ENCODE measurements at regions not wholly inside any gene's neighbourhood (a gene's known extent, or its start where the extent isn't known, plus 50 kb on each side); places are given as distances from the start of the nearest gene placed in this dataset.

- no peak overlapping the region for H2AFZ ChIP-seq
- no peak overlapping the region for H3K27ac ChIP-seq
- no peaks in the 10 kb centered on the region for H3K9me2 ChIP-seq (replicated peaks; ENCODE audit: insufficient read depth)
- no peak overlapping the region for H3K4me2 ChIP-seq
- 83% methylated on average over 4 of the region's 4 CpGs for WGBS (ENCODE audit: low lambda C conversion rate, missing lambda C conversion rate)
- TF ChIP-seq EZH2 (IDR thresholded peaks at IDR 0.05; ENCODE audit: borderline replicate concordance) (no peak), EZH2phosphoT487 (IDR thresholded peaks at IDR 0.05; ENCODE audit: low read depth, severe bottlenecking, unreplicated experiment) (no peak), CTCF (IDR thresholded peaks at IDR 0.05; ENCODE audit: poor library complexity) (no peak)
- H3K4me3 ChIP-seq, result no peak overlapping the region
- H3K4me1 ChIP-seq (ENCODE audit: insufficient read depth), result no peaks in the 10 kb centered on the region
- H3K36me3 ChIP-seq (replicated peaks; ENCODE audit: insufficient read depth, low read depth), result no peaks in the 10 kb centered on the region
- DNase-seq (ENCODE audit: low spot score), result no peak
- peaks cover under 1% of the 10 kb centered on the region for H3K9me3 ChIP-seq (ENCODE audit: low read depth)
- no peaks in the 10 kb centered on the region for H3K79me2 ChIP-seq
- no peaks in the 10 kb centered on the region for H4K20me1 ChIP-seq (ENCODE audit: insufficient read depth, poor library complexity, severe bottlenecking)
- H3K27me3 ChIP-seq, result no peaks in the 10 kb centered on the region
Observed at GRCh38 chr13:100860866-100861265, 186.3 kb upstream of the TMTC4 start.

GRCh38 chr13:100859861-100860260, 185.3 kb upstream of the TMTC4 start:
- WGBS (ENCODE audit: low lambda C conversion rate, missing lambda C conversion rate), result 81% methylated on average over 5 of the region's 5 CpGs
- no peak for DNase-seq (ENCODE audit: low spot score)
- no peaks in the 10 kb centered on the region for H3K9me2 ChIP-seq (replicated peaks; ENCODE audit: insufficient read depth)
- H3K27ac ChIP-seq, result no peak overlapping the region
- H3K27me3 ChIP-seq, result no peaks in the 10 kb centered on the region
- H3K4me3 ChIP-seq, result no peak overlapping the region
- no peaks in the 10 kb centered on the region for H3K9me3 ChIP-seq (ENCODE audit: low read depth)
- H3K36me3 ChIP-seq (replicated peaks; ENCODE audit: insufficient read depth, low read depth), result no peaks in the 10 kb centered on the region
- no peaks in the 10 kb centered on the region for H3K4me1 ChIP-seq (ENCODE audit: insufficient read depth)
- TF ChIP-seq EZH2phosphoT487 (IDR thresholded peaks at IDR 0.05; ENCODE audit: low read depth, severe bottlenecking, unreplicated experiment), result no peak
- no peak for TF ChIP-seq CTCF (IDR thresholded peaks at IDR 0.05; ENCODE audit: poor library complexity)
- no peak for TF ChIP-seq EZH2 (IDR thresholded peaks at IDR 0.05; ENCODE audit: borderline replicate concordance)
- no peaks in the 10 kb centered on the region for H3K79me2 ChIP-seq
- H2AFZ ChIP-seq, result no peak overlapping the region
- no peaks in the 10 kb centered on the region for H4K20me1 ChIP-seq (ENCODE audit: insufficient read depth, poor library complexity, severe bottlenecking)
- no peak overlapping the region for H3K4me2 ChIP-seq

- 96% methylated on average over 4 of the region's 4 CpGs for WGBS (ENCODE audit: low lambda C conversion rate, missing lambda C conversion rate)
- Histone ChIP-seq H3K9me2 (replicated peaks; ENCODE audit: insufficient read depth) (no peaks in the 10 kb centered on the region), H3K9me3 (ENCODE audit: low read depth) (no peaks in the 10 kb centered on the region), H3K36me3 (replicated peaks; ENCODE audit: insufficient read depth, low read depth) (no peaks in the 10 kb centered on the region), H4K20me1 (ENCODE audit: insufficient read depth, poor library complexity, severe bottlenecking) (no peaks in the 10 kb centered on the region), H3K4me1 (ENCODE audit: insufficient read depth) (no peaks in the 10 kb centered on the region), H2AFZ (no peak overlapping the region), H3K27me3 (no peaks in the 10 kb centered on the region), H3K79me2 (no peaks in the 10 kb centered on the region), H3K4me3 (no peak overlapping the region), H3K27ac (no peak overlapping the region), H3K4me2 (no peak overlapping the region)
- no peak for DNase-seq (ENCODE audit: low spot score)
- TF ChIP-seq EZH2phosphoT487 (IDR thresholded peaks at IDR 0.05; ENCODE audit: low read depth, severe bottlenecking, unreplicated experiment), result no peak
- TF ChIP-seq EZH2 (IDR thresholded peaks at IDR 0.05; ENCODE audit: borderline replicate concordance), result no peak
- TF ChIP-seq CTCF (IDR thresholded peaks at IDR 0.05; ENCODE audit: poor library complexity), result no peak
Observed at GRCh38 chr13:100855151-100855550, 180.6 kb upstream of the TMTC4 start.

- Histone ChIP-seq H3K4me2 (no peak overlapping the region), H3K27me3 (no peaks in the 10 kb centered on the region), H3K27ac (no peak overlapping the region), H4K20me1 (ENCODE audit: insufficient read depth, poor library complexity, severe bottlenecking) (no peaks in the 10 kb centered on the region), H3K9me2 (replicated peaks; ENCODE audit: insufficient read depth) (no peaks in the 10 kb centered on the region), H3K4me1 (ENCODE audit: insufficient read depth) (no peaks in the 10 kb centered on the region), H3K4me3 (no peak overlapping the region), H2AFZ (no peak overlapping the region), H3K36me3 (replicated peaks; ENCODE audit: insufficient read depth, low read depth) (no peaks in the 10 kb centered on the region), H3K79me2 (no peaks in the 10 kb centered on the region), H3K9me3 (ENCODE audit: low read depth) (no peaks in the 10 kb centered on the region)
- no peak for DNase-seq (ENCODE audit: low spot score)
- TF ChIP-seq EZH2phosphoT487 (IDR thresholded peaks at IDR 0.05; ENCODE audit: low read depth, severe bottlenecking, unreplicated experiment), result no peak
- TF ChIP-seq CTCF (IDR thresholded peaks at IDR 0.05; ENCODE audit: poor library complexity), result no peak
- 51% methylated on average over 6 of the region's 6 CpGs for WGBS (ENCODE audit: low lambda C conversion rate, missing lambda C conversion rate)
Observed at GRCh38 chr13:100854006-100854405, 179.4 kb upstream of the TMTC4 start.

Data from hepatocyte (in vitro differentiated cells).